IPS-15b (cell line): ENCODE measurements at regions not wholly inside any gene's neighbourhood (a gene's known extent, or its start where the extent isn't known, plus 50 kb on each side); places are given as distances from the start of the nearest gene placed in this dataset.

Source experiments
- H3K27me3 ChIP-seq: one replicate; pipeline ENCODE4 v1.6.1; 2013; ENCODE audit warnings: low read length; ENCODE audit not compliant: control insufficient read depth, insufficient read depth
- H3K36me3 ChIP-seq: one replicate; pipeline ENCODE4 v1.6.1; 2013; ENCODE audit warnings: low read length; ENCODE audit not compliant: control insufficient read depth, insufficient read depth
- H3K4me1 ChIP-seq: one replicate; pipeline ENCODE4 v1.6.1; 2013; ENCODE audit warnings: mild to moderate bottlenecking, low read length; ENCODE audit not compliant: control insufficient read depth, insufficient read depth
- H3K4me3 ChIP-seq: one replicate; pipeline ENCODE4 v1.5.1; 2013; ENCODE audit warnings: low read depth, low read length
- H3K9ac ChIP-seq: one replicate; pipeline ENCODE4 v1.6.1; 2013; ENCODE audit warnings: low read depth, mild to moderate bottlenecking, low read length
- H3K9me3 ChIP-seq: one replicate; pipeline ENCODE4 v1.6.1; 2013; ENCODE audit warnings: mild to moderate bottlenecking, low read length; ENCODE audit not compliant: control insufficient read depth, insufficient read depth

GRCh38 chr14:43172899-43173548 lies 1334.1 kb downstream of the FSCB start:
- Histone ChIP-seq H3K9me3 (no peaks in the 10 kb centered on the region), H3K4me3 (no peak overlapping the region), H3K36me3 (no peaks in the 10 kb centered on the region), H3K27me3 (no peaks in the 10 kb centered on the region), H3K4me1 (no peaks in the 10 kb centered on the region), H3K9ac (no peak overlapping the region)

GRCh38 chr14:43169722-43170121 lies 1337.4 kb downstream of the FSCB start:
- Histone ChIP-seq H3K4me1 (no peaks in the 10 kb centered on the region), H3K4me3 (no peak overlapping the region), H3K9me3 (no peaks in the 10 kb centered on the region), H3K36me3 (no peaks in the 10 kb centered on the region), H3K27me3 (no peaks in the 10 kb centered on the region), H3K9ac (no peak overlapping the region)

GRCh38 chr14:43168371-43168925 lies 1338.6 kb downstream of the FSCB start:
- Histone ChIP-seq H3K4me3 (no peak overlapping the region), H3K9ac (no peak overlapping the region), H3K27me3 (no peaks in the 10 kb centered on the region), H3K4me1 (no peaks in the 10 kb centered on the region), H3K36me3 (no peaks in the 10 kb centered on the region), H3K9me3 (no peaks in the 10 kb centered on the region)

DNA sequence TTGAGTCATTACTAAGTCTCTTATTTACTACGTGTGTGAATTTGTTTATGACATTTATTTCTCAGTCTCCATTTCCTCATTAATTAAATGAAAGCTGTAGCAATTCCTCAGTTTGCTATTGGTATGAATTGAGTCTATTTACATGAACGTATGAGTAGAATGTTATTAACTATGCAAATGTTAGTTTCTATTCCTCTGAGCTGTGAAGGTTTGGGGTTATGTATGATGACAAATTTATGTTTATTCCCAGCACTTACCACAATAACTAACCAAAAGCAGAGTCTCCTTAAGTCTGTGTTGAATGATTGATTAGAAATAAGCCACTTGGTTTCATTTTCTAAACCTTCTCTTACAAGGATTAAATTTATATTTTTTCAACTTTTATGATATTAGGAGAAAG lies 1340.9 kb downstream of the FSCB start:
- Histone ChIP-seq H3K36me3 (no peaks in the 10 kb centered on the region), H3K4me1 (no peaks in the 10 kb centered on the region), H3K4me3 (no peak overlapping the region), H3K27me3 (no peaks in the 10 kb centered on the region), H3K9me3 (no peaks in the 10 kb centered on the region), H3K9ac (no peak overlapping the region)

GRCh38 chr14:43165651-43166050 lies 1341.4 kb downstream of the FSCB start:
- Histone ChIP-seq H3K27me3 (no peaks in the 10 kb centered on the region), H3K36me3 (no peaks in the 10 kb centered on the region), H3K9ac (no peak overlapping the region), H3K9me3 (no peaks in the 10 kb centered on the region), H3K4me1 (no peaks in the 10 kb centered on the region), H3K4me3 (no peak overlapping the region)

GRCh38 chr14:43161477-43161876 lies 1345.6 kb downstream of the FSCB start:
- Histone ChIP-seq H3K4me3 (no peak overlapping the region), H3K36me3 (no peaks in the 10 kb centered on the region), H3K27me3 (no peaks in the 10 kb centered on the region), H3K9me3 (no peaks in the 10 kb centered on the region), H3K4me1 (no peaks in the 10 kb centered on the region), H3K9ac (no peak overlapping the region)

GRCh38 chr14:43157661-43158060 lies 1349.4 kb downstream of the FSCB start:
- H3K9me3 ChIP-seq, result no peaks in the 10 kb centered on the region
- no peak overlapping the region for H3K4me3 ChIP-seq
- no peak overlapping the region for H3K9ac ChIP-seq
- H3K27me3 ChIP-seq, result no peaks in the 10 kb centered on the region
- no peaks in the 10 kb centered on the region for H3K36me3 ChIP-seq
- H3K4me1 ChIP-seq, result no peaks in the 10 kb centered on the region

GRCh38 chr14:43155924-43156323 lies 1351.2 kb downstream of the FSCB start:
- no peak overlapping the region for H3K4me3 ChIP-seq
- no peaks in the 10 kb centered on the region for H3K36me3 ChIP-seq
- no peak overlapping the region for H3K9ac ChIP-seq
- H3K9me3 ChIP-seq, result no peaks in the 10 kb centered on the region
- no peaks in the 10 kb centered on the region for H3K27me3 ChIP-seq
- H3K4me1 ChIP-seq, result no peaks in the 10 kb centered on the region

- Histone ChIP-seq H3K4me3 (no peak overlapping the region), H3K36me3 (no peaks in the 10 kb centered on the region), H3K4me1 (no peaks in the 10 kb centered on the region), H3K9me3 (no peaks in the 10 kb centered on the region), H3K9ac (no peak overlapping the region), H3K27me3 (no peaks in the 10 kb centered on the region)
Observed at GRCh38 chr14:43155258-43155657, 1351.8 kb downstream of the FSCB start.

- Histone ChIP-seq H3K4me3 (no peak overlapping the region), H3K9me3 (no peaks in the 10 kb centered on the region), H3K9ac (no peak overlapping the region), H3K4me1 (no peaks in the 10 kb centered on the region), H3K36me3 (no peaks in the 10 kb centered on the region), H3K27me3 (no peaks in the 10 kb centered on the region)
Observed at GRCh38 chr14:43147485-43147884, 1359.6 kb downstream of the FSCB start.

DNA sequence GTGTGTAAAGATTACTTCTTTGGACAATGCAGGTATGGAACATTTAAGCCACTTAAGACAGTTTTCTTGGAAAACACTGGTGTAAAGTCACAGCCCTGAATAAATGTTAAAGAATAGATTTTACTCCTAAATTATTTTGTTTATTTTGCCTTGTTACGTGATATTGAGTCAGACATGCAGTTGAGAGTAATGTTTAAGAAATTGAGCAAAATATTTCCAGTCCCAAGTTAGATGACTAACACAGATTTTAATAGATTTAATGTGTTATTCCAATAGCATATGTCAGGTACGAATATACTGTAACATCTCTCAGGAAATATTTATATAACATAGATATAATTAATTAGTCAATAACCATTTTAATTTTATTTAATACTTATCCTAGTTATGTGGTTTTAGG lies 1361.7 kb downstream of the FSCB start:
- H3K9ac ChIP-seq, result no peak overlapping the region
- no peaks in the 10 kb centered on the region for H3K27me3 ChIP-seq
- no peaks in the 10 kb centered on the region for H3K9me3 ChIP-seq
- no peaks in the 10 kb centered on the region for H3K4me1 ChIP-seq
- H3K36me3 ChIP-seq, result no peaks in the 10 kb centered on the region
- no peak overlapping the region for H3K4me3 ChIP-seq

GRCh38 chr14:43143106-43143505 lies 1364.0 kb downstream of the FSCB start:
- H3K9me3 ChIP-seq, result no peaks in the 10 kb centered on the region
- H3K4me1 ChIP-seq, result no peaks in the 10 kb centered on the region
- H3K36me3 ChIP-seq, result no peaks in the 10 kb centered on the region
- H3K9ac ChIP-seq, result no peak overlapping the region
- no peak overlapping the region for H3K4me3 ChIP-seq
- H3K27me3 ChIP-seq, result no peaks in the 10 kb centered on the region
